ENCODE measurements at regions not wholly inside any gene's neighbourhood (a gene's known extent, or its start where the extent isn't known, plus 50 kb on each side); places are given as distances from the start of the nearest gene placed in this dataset.

DNA sequence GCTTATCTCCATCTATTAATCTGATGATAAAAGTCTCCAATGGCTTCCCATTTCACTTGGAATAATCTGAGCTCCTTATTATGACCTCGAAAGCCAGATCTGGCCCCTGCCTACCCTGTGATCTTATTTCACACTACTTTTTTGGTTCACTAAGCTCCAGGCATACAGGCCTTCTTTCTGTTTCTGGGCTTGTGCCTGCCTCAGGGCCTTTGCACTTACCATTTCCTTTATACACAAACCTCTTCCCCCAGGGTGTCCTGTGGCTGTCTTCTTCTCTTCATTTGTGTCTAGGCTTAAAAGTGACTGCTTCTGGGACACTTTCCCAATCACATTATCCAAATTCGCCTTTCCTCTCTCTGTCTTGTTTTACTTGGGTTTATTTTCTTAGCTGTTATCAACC, 478.8 kb downstream of the LRIG3 start:
- TF ChIP-seq, protein P1, sequence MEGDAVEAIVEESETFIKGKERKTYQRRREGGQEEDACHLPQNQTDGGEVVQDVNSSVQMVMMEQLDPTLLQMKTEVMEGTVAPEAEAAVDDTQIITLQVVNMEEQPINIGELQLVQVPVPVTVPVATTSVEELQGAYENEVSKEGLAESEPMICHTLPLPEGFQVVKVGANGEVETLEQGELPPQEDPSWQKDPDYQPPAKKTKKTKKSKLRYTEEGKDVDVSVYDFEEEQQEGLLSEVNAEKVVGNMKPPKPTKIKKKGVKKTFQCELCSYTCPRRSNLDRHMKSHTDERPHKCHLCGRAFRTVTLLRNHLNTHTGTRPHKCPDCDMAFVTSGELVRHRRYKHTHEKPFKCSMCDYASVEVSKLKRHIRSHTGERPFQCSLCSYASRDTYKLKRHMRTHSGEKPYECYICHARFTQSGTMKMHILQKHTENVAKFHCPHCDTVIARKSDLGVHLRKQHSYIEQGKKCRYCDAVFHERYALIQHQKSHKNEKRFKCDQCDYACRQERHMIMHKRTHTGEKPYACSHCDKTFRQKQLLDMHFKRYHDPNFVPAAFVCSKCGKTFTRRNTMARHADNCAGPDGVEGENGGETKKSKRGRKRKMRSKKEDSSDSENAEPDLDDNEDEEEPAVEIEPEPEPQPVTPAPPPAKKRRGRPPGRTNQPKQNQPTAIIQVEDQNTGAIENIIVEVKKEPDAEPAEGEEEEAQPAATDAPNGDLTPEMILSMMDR (IDR thresholded peaks at IDR 0.05), result no peak
- no peak for TF ChIP-seq SIN3A (IDR thresholded peaks at IDR 0.05; ENCODE audit: borderline replicate concordance, insufficient read depth, low read depth, low read length)
- TF ChIP-seq, protein P2, sequence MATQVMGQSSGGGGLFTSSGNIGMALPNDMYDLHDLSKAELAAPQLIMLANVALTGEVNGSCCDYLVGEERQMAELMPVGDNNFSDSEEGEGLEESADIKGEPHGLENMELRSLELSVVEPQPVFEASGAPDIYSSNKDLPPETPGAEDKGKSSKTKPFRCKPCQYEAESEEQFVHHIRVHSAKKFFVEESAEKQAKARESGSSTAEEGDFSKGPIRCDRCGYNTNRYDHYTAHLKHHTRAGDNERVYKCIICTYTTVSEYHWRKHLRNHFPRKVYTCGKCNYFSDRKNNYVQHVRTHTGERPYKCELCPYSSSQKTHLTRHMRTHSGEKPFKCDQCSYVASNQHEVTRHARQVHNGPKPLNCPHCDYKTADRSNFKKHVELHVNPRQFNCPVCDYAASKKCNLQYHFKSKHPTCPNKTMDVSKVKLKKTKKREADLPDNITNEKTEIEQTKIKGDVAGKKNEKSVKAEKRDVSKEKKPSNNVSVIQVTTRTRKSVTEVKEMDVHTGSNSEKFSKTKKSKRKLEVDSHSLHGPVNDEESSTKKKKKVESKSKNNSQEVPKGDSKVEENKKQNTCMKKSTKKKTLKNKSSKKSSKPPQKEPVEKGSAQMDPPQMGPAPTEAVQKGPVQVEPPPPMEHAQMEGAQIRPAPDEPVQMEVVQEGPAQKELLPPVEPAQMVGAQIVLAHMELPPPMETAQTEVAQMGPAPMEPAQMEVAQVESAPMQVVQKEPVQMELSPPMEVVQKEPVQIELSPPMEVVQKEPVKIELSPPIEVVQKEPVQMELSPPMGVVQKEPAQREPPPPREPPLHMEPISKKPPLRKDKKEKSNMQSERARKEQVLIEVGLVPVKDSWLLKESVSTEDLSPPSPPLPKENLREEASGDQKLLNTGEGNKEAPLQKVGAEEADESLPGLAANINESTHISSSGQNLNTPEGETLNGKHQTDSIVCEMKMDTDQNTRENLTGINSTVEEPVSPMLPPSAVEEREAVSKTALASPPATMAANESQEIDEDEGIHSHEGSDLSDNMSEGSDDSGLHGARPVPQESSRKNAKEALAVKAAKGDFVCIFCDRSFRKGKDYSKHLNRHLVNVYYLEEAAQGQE (IDR thresholded peaks at IDR 0.05; ENCODE audit: insufficient read depth in 1 of 2, low read depth in 2 of 2, low read length in 1 of 2), result no peak
- no peak for TF ChIP-seq POLR2AphosphoS5 (IDR thresholded peaks at IDR 0.05; ENCODE audit: low read depth, low read length)
- TF ChIP-seq TCF7L2 (IDR thresholded peaks at IDR 0.05; ENCODE audit: low read depth, low read length), result no peak

All from Panc1 (cell line).